Memory B cell (primary cell): ENCODE measurements at regions not wholly inside any gene's neighbourhood (a gene's known extent, or its start where the extent isn't known, plus 50 kb on each side); places are given as distances from the start of the nearest gene placed in this dataset.

Experiments used
- ATAC-seq: fragments of 150-1000 bp; cut with Tn5 transposase; 2 replicates; pipeline ENCODE4 v1.10.0; 2021; ENCODE audit warnings: low read depth, mild to moderate bottlenecking, moderate library complexity
- DNase-seq, 2 donors: peaks; one replicate each; pipeline ENCODE4 v3.0.0; 2022; ENCODE audit warnings: low spot score in 2 of 2
- H3K27ac Mint-ChIP-seq: one replicate; pipeline ENCODE4 v1.8.0; 2022; ENCODE audit warnings: mild to moderate bottlenecking, moderate library complexity, mixed read lengths
- H3K27me3 Mint-ChIP-seq: one replicate; pipeline ENCODE4 v1.8.0; 2022; ENCODE audit warnings: mixed read lengths
- H3K36me3 Mint-ChIP-seq: one replicate; pipeline ENCODE4 v1.8.0; 2022; ENCODE audit warnings: mild to moderate bottlenecking, mixed read lengths
- H3K4me1 Mint-ChIP-seq: one replicate; pipeline ENCODE4 v1.8.0; 2022; ENCODE audit warnings: mixed read lengths
- H3K4me3 Mint-ChIP-seq: one replicate; pipeline ENCODE4 v1.8.0; 2022; ENCODE audit warnings: mild to moderate bottlenecking, moderate library complexity, mixed read lengths
- H3K9me3 Mint-ChIP-seq: one replicate; pipeline ENCODE4 v1.8.0; 2022; ENCODE audit warnings: mixed read lengths

- Mint-ChIP-seq H3K9me3 (no peaks in the 10 kb centered on the region), H3K36me3 (no peaks in the 10 kb centered on the region), H3K27ac (no peak overlapping the region), H3K4me3 (no peak overlapping the region), H3K4me1 (no peaks in the 10 kb centered on the region), H3K27me3 (no peaks in the 10 kb centered on the region)
- DNase-seq (no peak), ATAC-seq (no peak)
Measured at GRCh38 chr5:165705960-165706359, 2200.5 kb downstream of the MAT2B start.

DNA sequence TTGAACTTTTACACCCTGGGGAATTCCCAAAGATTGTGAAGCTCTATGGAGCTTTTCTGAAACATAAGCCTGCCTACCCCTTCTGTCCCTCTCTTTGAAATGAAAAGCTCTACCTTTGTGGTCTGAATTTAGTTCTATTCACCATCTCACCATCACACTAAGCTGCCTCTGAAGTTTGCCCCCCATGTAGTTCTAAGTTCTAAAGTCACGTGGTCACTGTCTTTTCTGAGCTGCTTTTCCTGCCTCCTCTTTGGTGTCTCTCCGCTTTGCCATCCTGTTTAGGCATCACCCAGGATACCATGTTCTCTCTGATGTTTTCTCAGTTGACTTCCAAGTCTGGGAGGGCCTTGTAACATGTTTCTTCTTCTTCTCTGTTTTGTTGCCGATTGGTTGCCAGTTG is 2206.6 kb downstream of the MAT2B start:
- Mint-ChIP-seq H3K36me3 (no peaks in the 10 kb centered on the region), H3K27ac (no peak overlapping the region), H3K4me3 (no peak overlapping the region), H3K27me3 (no peaks in the 10 kb centered on the region), H3K9me3 (no peaks in the 10 kb centered on the region), H3K4me1 (no peaks in the 10 kb centered on the region)
- no peak for ATAC-seq
- DNase-seq, result no peak

DNA sequence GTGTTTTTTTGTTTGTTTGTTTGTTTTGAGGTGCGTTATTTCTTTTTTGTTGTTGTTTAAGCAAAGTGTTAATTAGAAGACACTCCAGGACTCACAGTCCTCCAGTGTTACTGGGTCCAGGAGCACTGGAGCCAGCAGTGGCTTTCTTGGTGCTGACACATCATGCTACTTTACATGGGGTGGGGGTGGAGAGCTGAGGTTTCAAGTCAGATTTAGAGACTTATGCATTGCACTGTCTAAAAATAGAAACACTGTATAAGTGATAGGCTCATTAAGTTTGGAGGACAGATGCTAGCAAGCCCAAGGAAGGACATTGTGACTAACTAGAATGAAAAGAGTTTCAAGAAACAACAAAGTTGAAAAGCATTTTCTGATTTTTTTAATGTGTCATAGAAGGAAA is 2209.2 kb downstream of the MAT2B start:
- Mint-ChIP-seq H3K27ac (no peak overlapping the region), H3K4me1 (no peaks in the 10 kb centered on the region), H3K36me3 (no peaks in the 10 kb centered on the region), H3K27me3 (no peaks in the 10 kb centered on the region), H3K4me3 (no peak overlapping the region), H3K9me3 (no peaks in the 10 kb centered on the region)
- DNase-seq (no peak), ATAC-seq (no peak)

DNA sequence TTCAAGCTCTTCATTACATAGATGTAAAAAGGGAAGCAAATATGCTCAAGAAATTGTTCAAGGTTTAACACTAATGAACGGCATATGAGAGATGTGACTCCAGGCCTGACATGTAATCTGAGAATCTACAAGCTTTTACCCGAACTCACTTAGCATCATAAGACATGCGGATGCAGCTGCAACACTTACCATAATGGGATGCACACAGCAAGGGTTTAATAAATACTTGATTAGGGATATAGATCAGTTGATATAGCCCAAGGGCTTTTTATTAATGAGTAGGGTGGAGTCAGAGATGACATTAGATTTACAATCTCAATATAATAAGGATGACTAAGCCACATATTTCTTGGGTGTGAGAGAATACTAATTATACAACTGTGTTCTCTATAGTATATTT is 2215.5 kb downstream of the MAT2B start:
- H3K27me3 Mint-ChIP-seq, result no peaks in the 10 kb centered on the region
- no peak overlapping the region for H3K4me3 Mint-ChIP-seq
- H3K4me1 Mint-ChIP-seq, result no peaks in the 10 kb centered on the region
- no peaks in the 10 kb centered on the region for H3K36me3 Mint-ChIP-seq
- DNase-seq, result no peak
- H3K27ac Mint-ChIP-seq, result no peak overlapping the region
- H3K9me3 Mint-ChIP-seq, result no peaks in the 10 kb centered on the region
- no peak for ATAC-seq

- Mint-ChIP-seq H3K9me3 (no peaks in the 10 kb centered on the region), H3K4me1 (no peaks in the 10 kb centered on the region), H3K4me3 (no peak overlapping the region), H3K27me3 (no peaks in the 10 kb centered on the region), H3K27ac (no peak overlapping the region), H3K36me3 (no peaks in the 10 kb centered on the region)
- no peak for DNase-seq
- ATAC-seq, result no peak
Measured at GRCh38 chr5:165722401-165722800, 2217.0 kb downstream of the MAT2B start.

GRCh38 chr5:165723931-165724330 is 2218.5 kb downstream of the MAT2B start:
- Mint-ChIP-seq H3K27ac (no peak overlapping the region), H3K4me1 (no peaks in the 10 kb centered on the region), H3K9me3 (no peaks in the 10 kb centered on the region), H3K27me3 (no peaks in the 10 kb centered on the region), H3K4me3 (no peak overlapping the region), H3K36me3 (no peaks in the 10 kb centered on the region)
- DNase-seq, result no peak
- no peak for ATAC-seq

- no peak for ATAC-seq
- no peak overlapping the region for H3K27ac Mint-ChIP-seq
- no peak for DNase-seq
- no peaks in the 10 kb centered on the region for H3K4me1 Mint-ChIP-seq
- no peaks in the 10 kb centered on the region for H3K27me3 Mint-ChIP-seq
- H3K9me3 Mint-ChIP-seq, result peaks cover 4% of the 10 kb centered on the region
- H3K4me3 Mint-ChIP-seq, result no peak overlapping the region
- no peaks in the 10 kb centered on the region for H3K36me3 Mint-ChIP-seq
Measured at GRCh38 chr5:165728425-165728824, 2223.0 kb downstream of the MAT2B start.

- Mint-ChIP-seq H3K4me1 (no peaks in the 10 kb centered on the region), H3K4me3 (no peak overlapping the region), H3K27me3 (no peaks in the 10 kb centered on the region), H3K9me3 (peaks cover 13% of the 10 kb centered on the region), H3K27ac (no peak overlapping the region), H3K36me3 (no peaks in the 10 kb centered on the region)
- DNase-seq (no peak), ATAC-seq (no peak)
Measured at GRCh38 chr5:165735388-165735787, 2230.0 kb downstream of the MAT2B start.

DNA sequence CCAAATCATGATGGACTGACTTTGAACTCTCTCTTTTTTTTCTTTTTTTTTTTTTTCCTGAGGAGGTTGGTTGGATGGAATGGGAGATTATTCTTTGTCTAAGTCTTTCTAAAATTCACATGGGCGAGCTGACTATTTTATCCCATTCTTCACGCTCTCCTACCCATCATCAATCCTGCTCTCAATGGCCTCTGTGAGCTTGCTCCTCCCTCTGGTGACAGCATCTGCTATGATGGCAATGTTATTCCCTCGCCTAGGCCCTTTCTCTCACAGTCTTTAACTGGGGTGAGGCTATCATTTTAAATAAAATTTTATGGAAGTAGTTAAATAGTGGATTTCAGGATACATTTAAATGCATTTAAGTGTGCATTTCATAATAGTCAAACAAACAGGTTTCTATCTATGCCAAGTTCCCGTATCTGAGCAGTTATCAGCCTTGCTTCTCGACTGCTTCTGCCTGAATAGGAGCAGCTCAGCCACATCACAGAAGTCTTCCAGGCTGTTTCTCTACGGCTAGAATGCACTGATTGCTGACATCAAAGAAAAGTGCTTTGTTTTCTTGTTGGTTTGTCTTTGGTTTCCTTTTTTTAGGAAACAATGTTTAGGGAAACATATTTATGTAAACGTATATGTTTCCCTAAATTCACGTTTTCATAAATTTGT is 2233.8 kb downstream of the MAT2B start:
- no peak for ATAC-seq
- Mint-ChIP-seq H3K9me3 (peaks cover 9% of the 10 kb centered on the region), H3K36me3 (no peaks in the 10 kb centered on the region), H3K4me1 (no peaks in the 10 kb centered on the region), H3K4me3 (no peak overlapping the region), H3K27me3 (no peaks in the 10 kb centered on the region), H3K27ac (no peak overlapping the region)
- DNase-seq, result no peak

GRCh38 chr5:165757791-165758190 is 2252.4 kb downstream of the MAT2B start:
- no peaks in the 10 kb centered on the region for H3K27me3 Mint-ChIP-seq
- no peak for ATAC-seq

DNA sequence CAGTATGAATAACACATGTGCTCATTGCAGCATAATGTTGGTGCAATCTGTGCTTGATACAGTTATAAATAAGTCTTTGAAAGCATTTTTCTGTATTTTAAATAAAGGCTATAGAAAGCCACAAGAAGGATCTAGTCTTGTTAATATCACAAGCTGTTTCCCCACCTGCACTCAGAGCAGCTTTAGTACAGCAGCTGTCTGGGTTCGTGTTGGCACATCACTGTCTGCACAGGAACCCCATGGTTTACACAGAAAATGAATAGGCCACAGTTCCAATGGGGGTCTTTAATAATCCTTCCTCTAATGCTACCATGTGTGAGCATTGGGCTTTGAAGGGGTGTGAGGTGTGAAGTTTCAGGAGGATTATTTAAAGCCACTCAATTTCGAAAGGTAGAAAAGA is 2269.7 kb downstream of the MAT2B start:
- H3K27me3 Mint-ChIP-seq, result no peaks in the 10 kb centered on the region
- peaks cover 1% of the 10 kb centered on the region for H3K9me3 Mint-ChIP-seq
- H3K27ac Mint-ChIP-seq, result no peak overlapping the region
- no peak overlapping the region for H3K4me3 Mint-ChIP-seq
- DNase-seq (no peak), ATAC-seq (no peak)
- H3K4me1 Mint-ChIP-seq, result no peaks in the 10 kb centered on the region
- H3K36me3 Mint-ChIP-seq, result no peaks in the 10 kb centered on the region

More at GRCh38 chr5:165757791-165758190, 2252.4 kb downstream of the MAT2B start:
- Mint-ChIP-seq H3K9me3 (peaks cover 6% of the 10 kb centered on the region), H3K4me1 (no peaks in the 10 kb centered on the region), H3K4me3 (no peak overlapping the region), H3K36me3 (no peaks in the 10 kb centered on the region), H3K27ac (no peak overlapping the region)
- DNase-seq, result no peak

DNA sequence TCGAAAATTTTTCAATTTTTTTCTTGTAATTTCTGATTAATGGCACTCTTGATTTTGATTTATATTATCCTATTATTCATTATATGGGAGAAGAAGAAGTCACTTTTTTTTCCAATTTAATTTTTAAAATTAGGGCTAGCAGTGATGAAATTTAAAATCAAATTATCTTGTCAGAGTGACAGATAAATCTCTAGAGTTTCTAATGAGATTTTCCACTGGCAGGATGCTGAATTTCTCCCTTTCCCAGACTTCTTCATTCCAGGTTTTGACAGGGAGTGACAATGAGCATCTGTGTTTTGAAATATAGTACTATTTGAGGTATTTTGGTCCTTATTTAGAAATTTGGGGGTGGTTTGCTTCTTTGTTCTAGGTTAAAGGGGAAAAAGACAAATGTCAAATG is 2274.1 kb downstream of the MAT2B start:
- DNase-seq (no peak), ATAC-seq (no peak)
- no peaks in the 10 kb centered on the region for H3K4me1 Mint-ChIP-seq
- no peak overlapping the region for H3K4me3 Mint-ChIP-seq
- no peaks in the 10 kb centered on the region for H3K36me3 Mint-ChIP-seq
- H3K9me3 Mint-ChIP-seq, result peaks cover 5% of the 10 kb centered on the region
- H3K27me3 Mint-ChIP-seq, result no peaks in the 10 kb centered on the region
- H3K27ac Mint-ChIP-seq, result no peak overlapping the region

- Mint-ChIP-seq H3K27ac (no peak overlapping the region), H3K9me3 (peaks cover 5% of the 10 kb centered on the region), H3K4me3 (no peak overlapping the region), H3K4me1 (no peaks in the 10 kb centered on the region), H3K27me3 (no peaks in the 10 kb centered on the region), H3K36me3 (no peaks in the 10 kb centered on the region)
- no peak for DNase-seq
- ATAC-seq, result no peak
Measured at GRCh38 chr5:165780901-165781300, 2275.5 kb downstream of the MAT2B start.

GRCh38 chr5:165781738-165782137 is 2276.3 kb downstream of the MAT2B start:
- no peak for ATAC-seq
- peaks cover 6% of the 10 kb centered on the region for H3K9me3 Mint-ChIP-seq

GRCh38 chr5:165783024-165783423 is 2277.6 kb downstream of the MAT2B start:
- Mint-ChIP-seq H3K27me3 (no peaks in the 10 kb centered on the region), H3K36me3 (no peaks in the 10 kb centered on the region), H3K4me1 (no peaks in the 10 kb centered on the region), H3K4me3 (no peak overlapping the region), H3K27ac (no peak overlapping the region), H3K9me3 (peaks cover 7% of the 10 kb centered on the region)
- DNase-seq (no peak), ATAC-seq (no peak)

More at GRCh38 chr5:165781738-165782137, 2276.3 kb downstream of the MAT2B start:
- no peaks in the 10 kb centered on the region for H3K36me3 Mint-ChIP-seq
- no peaks in the 10 kb centered on the region for H3K4me1 Mint-ChIP-seq
- no peak overlapping the region for H3K27ac Mint-ChIP-seq
- no peak for DNase-seq
- H3K4me3 Mint-ChIP-seq, result no peak overlapping the region
- H3K27me3 Mint-ChIP-seq, result no peaks in the 10 kb centered on the region
